Astrocyte of the cerebellum (primary cell): ENCODE measurements at regions not wholly inside any gene's neighbourhood (a gene's known extent, or its start where the extent isn't known, plus 50 kb on each side); places are given as distances from the start of the nearest gene placed in this dataset.

Experiments
- DNase-seq: peaks from one replicate; pipeline ENCODE4 v3.0.0-alpha.2; 2011; ENCODE audit warnings: low read depth
- H3K4me3 ChIP-seq: 2 replicates; pipeline ENCODE4 v1.5.1; 2011; ENCODE audit warnings: mild to moderate bottlenecking, low read depth, low read length, moderate library complexity
- CTCF ChIP-seq: IDR thresholded peaks from 2 replicates; pipeline ENCODE4 v1.5.1; 2012; ENCODE audit warnings: low read length, low read depth, moderate library complexity, mild to moderate bottlenecking; ENCODE audit errors: missing control alignments
- in situ Hi-C: cut with HindIII; loops from 2 replicates; pipeline ENCODE4 v1.10.0; 2017; ENCODE audit warnings: low sequenced_read_pairs

DNA sequence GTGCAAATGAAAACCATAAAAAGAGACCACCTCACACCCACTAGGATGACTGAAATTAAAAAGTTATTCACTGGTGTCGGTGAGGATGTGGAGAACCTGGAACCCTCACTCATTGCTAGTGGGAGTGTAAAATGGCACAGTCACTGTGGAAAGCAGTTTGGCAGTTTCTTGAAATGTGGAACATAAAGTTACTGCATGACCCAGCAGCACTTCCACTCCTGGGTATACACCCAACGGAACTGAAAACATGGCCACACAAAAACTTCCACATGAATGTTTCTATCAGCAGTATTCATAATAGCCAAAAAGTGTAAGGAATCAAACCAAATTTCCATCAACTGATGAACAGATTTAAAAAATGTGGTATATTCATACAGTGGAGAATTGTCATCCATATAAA is 65.1 kb upstream of the SLC66A3 start:
- no peak for DNase-seq
- no peak overlapping the region for H3K4me3 ChIP-seq
- TF ChIP-seq CTCF: no peak
- in situ Hi-C loops: no loop called here

- no peak overlapping the region for H3K4me3 ChIP-seq
- in situ Hi-C loops: no loop called here
- TF ChIP-seq CTCF: no peak
- DNase-seq: no peak
These were observed 62.4 kb upstream of the SLC66A3 start for GRCh38 chr2:11092701-11093335.

GRCh38 chr2:11093467-11093866 is 61.8 kb upstream of the SLC66A3 start:
- TF ChIP-seq CTCF: no peak
- in situ Hi-C loops: no loop called here
- no peak overlapping the region for H3K4me3 ChIP-seq
- DNase-seq: no peak

DNA sequence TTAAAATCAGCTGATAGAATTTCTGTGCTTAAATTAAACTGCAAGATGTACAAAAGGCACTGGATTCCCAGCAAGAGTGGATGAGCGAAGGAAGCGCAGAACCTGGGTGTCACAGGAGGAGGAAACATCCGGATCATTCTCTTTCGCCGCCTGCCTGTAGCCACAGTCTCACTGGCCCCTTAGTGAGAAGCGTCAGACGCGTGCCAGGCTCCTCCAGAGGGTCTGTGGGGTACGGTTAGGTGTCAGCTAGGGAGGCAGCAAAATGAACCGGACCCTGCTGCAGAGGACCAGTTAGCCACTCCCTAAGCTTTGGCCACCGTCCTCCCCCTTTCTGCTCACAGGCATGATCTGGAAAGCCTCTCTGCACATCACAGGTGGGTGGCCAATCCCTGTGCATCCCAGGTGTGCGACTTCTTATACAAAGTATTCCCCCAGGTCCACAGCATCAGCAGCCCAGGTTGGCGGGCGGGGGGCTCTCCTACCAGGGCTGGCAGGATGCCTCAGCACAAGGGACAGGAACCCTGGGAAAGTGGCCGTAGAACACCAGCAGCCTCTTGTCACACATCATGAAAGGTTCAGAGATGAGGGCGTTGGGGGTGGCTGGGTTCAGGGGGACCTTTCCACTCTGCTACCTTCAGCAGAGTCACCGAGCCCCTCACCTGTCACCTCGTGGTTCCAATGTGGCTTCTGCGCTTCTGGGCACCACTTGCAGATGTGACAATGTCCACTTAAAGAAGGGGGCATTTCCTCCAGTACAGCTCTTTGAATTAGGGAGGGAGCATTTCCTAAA is 61.1 kb upstream of the SLC66A3 start:
- in situ Hi-C loops: no loop called here
- no peak for DNase-seq
- H3K4me3 ChIP-seq: no peak overlapping the region
- TF ChIP-seq CTCF: no peak

DNA sequence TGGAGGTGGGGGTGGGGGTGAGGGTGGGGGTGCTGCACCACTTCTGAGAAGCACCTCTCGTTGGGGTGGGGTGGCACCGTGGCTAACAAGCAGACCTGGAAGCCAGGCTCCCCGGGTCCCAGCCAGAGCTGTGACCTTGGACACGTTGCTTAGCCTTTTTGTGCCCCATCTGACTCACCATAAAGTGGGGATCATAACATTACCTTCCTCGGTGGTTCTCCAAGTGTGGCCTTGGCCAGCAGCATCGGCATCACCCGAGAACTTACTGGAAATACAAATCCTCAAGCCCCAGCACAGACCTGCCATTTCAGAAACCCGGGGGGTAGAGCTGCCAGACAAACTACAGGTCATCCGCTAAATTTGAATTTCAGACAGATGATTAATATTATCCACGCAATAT is 58.7 kb upstream of the SLC66A3 start:
- DNase-seq: no peak
- TF ChIP-seq CTCF: no peak
- in situ Hi-C loops: no loop called here
- H3K4me3 ChIP-seq: no peak overlapping the region

DNA sequence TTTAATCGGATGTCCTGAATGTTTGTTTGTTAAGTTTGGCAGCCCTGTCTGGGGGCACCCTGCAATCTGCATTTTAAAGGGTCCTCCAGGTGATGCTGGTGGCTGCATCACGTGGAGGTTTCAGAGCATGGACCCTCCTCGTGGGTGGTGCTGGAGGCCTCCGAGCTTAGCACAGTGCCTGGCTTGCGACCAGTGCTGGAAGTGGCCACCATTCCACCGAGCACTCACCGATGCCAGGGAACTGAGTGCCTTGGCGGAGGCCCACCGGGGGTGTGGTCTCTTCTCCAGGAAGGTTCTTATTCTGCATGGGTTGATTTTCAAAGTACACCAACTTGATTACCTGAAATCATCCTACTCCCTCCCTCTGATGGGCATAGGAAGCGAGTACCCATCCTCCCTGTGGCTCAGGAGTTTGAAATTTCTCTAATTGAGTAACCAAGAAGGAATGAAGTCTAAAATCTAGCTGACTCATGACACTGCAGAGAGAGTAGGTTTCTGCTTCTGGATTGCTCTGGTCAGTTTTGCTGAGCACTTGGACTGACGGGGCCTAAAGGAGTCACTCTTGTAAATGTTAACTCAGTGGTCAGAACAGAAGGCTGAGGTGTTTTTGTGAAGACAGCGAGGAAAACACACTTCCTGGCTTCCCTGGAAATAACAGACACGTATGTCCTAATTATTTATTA is 58.1 kb upstream of the SLC66A3 start:
- no peak overlapping the region for H3K4me3 ChIP-seq
- DNase-seq: no peak
- TF ChIP-seq CTCF: no peak
- in situ Hi-C loops: no loop called here
